Testis (tissue), 2 donors: ENCODE measurements at regions not wholly inside any gene's neighbourhood (a gene's known extent, or its start where the extent isn't known, plus 50 kb on each side); places are given as distances from the start of the nearest gene placed in this dataset.

Source experiments
- CTCF ChIP-seq, 3 experiments: fragments of 450-650 bp in 2 of 3; fragments of 200-600 bp in 1 of 3; sonication (generic) in 1 of 3; IDR thresholded peaks; one replicate each; pipeline ENCODE4 v1.5.1; 2016 to 2019; ENCODE audit warnings: antibody characterized with exemption in 3 of 3, mild to moderate bottlenecking in 2 of 3, moderate library complexity in 1 of 3
- POLR2A ChIP-seq: fragments of 450-650 bp; IDR thresholded peaks from one replicate; pipeline ENCODE4 v1.6.1; 2017; ENCODE audit warnings: antibody characterized with exemption, mild to moderate bottlenecking, moderate library complexity

DNA sequence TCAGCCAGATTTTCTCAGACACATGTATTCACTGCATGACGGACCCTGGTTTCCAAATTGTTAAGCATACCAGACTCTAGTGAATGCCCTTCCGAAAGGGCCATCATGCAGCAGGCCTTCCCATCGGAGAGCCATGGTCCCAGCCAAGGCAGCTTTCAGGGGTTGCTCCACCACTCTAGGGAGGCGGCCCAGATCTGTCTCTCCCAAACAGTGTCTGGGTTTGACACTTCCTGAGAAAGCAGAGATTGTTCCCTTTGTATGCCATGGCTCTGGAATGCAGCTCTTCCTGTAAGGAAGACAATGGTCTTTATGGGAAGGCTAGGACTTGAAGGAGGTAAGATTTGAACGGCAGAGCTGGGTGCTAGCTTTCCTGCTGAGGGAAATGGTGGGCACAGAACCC is 178.8 kb upstream of the BMPER start:
- TF ChIP-seq POLR2A = no peak
- TF ChIP-seq CTCF (IDR thresholded peaks at IDR 0.05) = no peak
